ENCODE measurements at regions not wholly inside any gene's neighbourhood (a gene's known extent, or its start where the extent isn't known, plus 50 kb on each side); places are given as distances from the start of the nearest gene placed in this dataset.

GRCh38 chr3:17852217-17852616, 109.8 kb upstream of the TBC1D5 start:
- ATAC-seq (replicated peaks): peak; percentile 68 to 84
- Mint-ChIP-seq H3K27ac (no peak overlapping the region), H3K36me3 (no peaks in the 10 kb centered on the region), H3K4me3 (no peak overlapping the region), H3K27me3 (no peaks in the 10 kb centered on the region), H3K9me3 (no peaks in the 10 kb centered on the region), H3K4me1 (peaks cover 4 to 6% of the 10 kb centered on the region in 2 donors)
- DNase-seq: no peak

GRCh38 chr3:17850448-17850847, 108.0 kb upstream of the TBC1D5 start:
- Mint-ChIP-seq H3K27ac (no peak overlapping the region), H3K4me1 (peaks cover 4 to 6% of the 10 kb centered on the region in 2 donors), H3K27me3 (no peaks in the 10 kb centered on the region), H3K4me3 (no peak overlapping the region), H3K9me3 (no peaks in the 10 kb centered on the region), H3K36me3 (no peaks in the 10 kb centered on the region)
- DNase-seq (no peak), ATAC-seq (replicated peaks) (no peak)

GRCh38 chr3:17848102-17848501, 105.7 kb upstream of the TBC1D5 start:
- Mint-ChIP-seq H3K27me3 (no peaks in the 10 kb centered on the region), H3K27ac (no peak overlapping the region), H3K4me1 (peaks cover 4 to 6% of the 10 kb centered on the region in 2 donors), H3K4me3 (no peak overlapping the region), H3K36me3 (no peaks in the 10 kb centered on the region), H3K9me3 (no peaks in the 10 kb centered on the region)
- ATAC-seq (replicated peaks) (no peak), DNase-seq (no peak)

- no peak for ATAC-seq (replicated peaks)
- no peaks in the 10 kb centered on the region for H3K36me3 Mint-ChIP-seq
Measured at GRCh38 chr3:17847156-17847555, 104.7 kb upstream of the TBC1D5 start.

GRCh38 chr3:17846466-17846865, 104.0 kb upstream of the TBC1D5 start:
- ATAC-seq (replicated peaks) (no peak), DNase-seq (no peak)
- no peak overlapping the region for H3K27ac Mint-ChIP-seq
- no peaks in the 10 kb centered on the region for H3K27me3 Mint-ChIP-seq
- no peaks in the 10 kb centered on the region for H3K4me1 Mint-ChIP-seq
- no peak overlapping the region for H3K4me3 Mint-ChIP-seq
- no peaks in the 10 kb centered on the region for H3K9me3 Mint-ChIP-seq
- no peaks in the 10 kb centered on the region for H3K36me3 Mint-ChIP-seq

More at GRCh38 chr3:17847156-17847555, 104.7 kb upstream of the TBC1D5 start:
- no peak for DNase-seq
- H3K27me3 Mint-ChIP-seq: no peaks in the 10 kb centered on the region
- H3K9me3 Mint-ChIP-seq: no peaks in the 10 kb centered on the region
- no peak overlapping the region for H3K4me3 Mint-ChIP-seq
- H3K4me1 Mint-ChIP-seq: peaks cover 1 to 3% of the 10 kb centered on the region in 2 donors
- H3K27ac Mint-ChIP-seq: no peak overlapping the region

GRCh38 chr3:17845026-17845812, 102.8 kb upstream of the TBC1D5 start:
- no peak for DNase-seq
- no peaks in the 10 kb centered on the region for H3K27me3 Mint-ChIP-seq
- H3K4me3 Mint-ChIP-seq: no peak overlapping the region
- no peak overlapping the region for H3K27ac Mint-ChIP-seq
- H3K4me1 Mint-ChIP-seq: no peaks in the 10 kb centered on the region
- no peaks in the 10 kb centered on the region for H3K36me3 Mint-ChIP-seq
- no peaks in the 10 kb centered on the region for H3K9me3 Mint-ChIP-seq
- no peak for ATAC-seq (replicated peaks)

- no peak for DNase-seq
- no peak for ATAC-seq (replicated peaks)
- Mint-ChIP-seq H3K27ac (no peak overlapping the region), H3K4me3 (no peak overlapping the region), H3K4me1 (no peaks in the 10 kb centered on the region), H3K9me3 (no peaks in the 10 kb centered on the region), H3K27me3 (no peaks in the 10 kb centered on the region), H3K36me3 (no peaks in the 10 kb centered on the region)
Measured at GRCh38 chr3:17844236-17844635, 101.8 kb upstream of the TBC1D5 start.

- Mint-ChIP-seq H3K4me1 (no peaks in the 10 kb centered on the region), H3K9me3 (no peaks in the 10 kb centered on the region), H3K36me3 (no peaks in the 10 kb centered on the region), H3K27ac (no peak overlapping the region), H3K4me3 (no peak overlapping the region), H3K27me3 (no peaks in the 10 kb centered on the region)
- DNase-seq (peak; percentile 53), ATAC-seq (replicated peaks) (peak; percentile 87 to 90)
Measured at GRCh38 chr3:17841190-17841828, 98.9 kb upstream of the TBC1D5 start.

- Mint-ChIP-seq H3K36me3 (no peaks in the 10 kb centered on the region), H3K9me3 (no peaks in the 10 kb centered on the region), H3K27me3 (no peaks in the 10 kb centered on the region), H3K27ac (no peak overlapping the region), H3K4me1 (no peaks in the 10 kb centered on the region), H3K4me3 (no peak overlapping the region)
- DNase-seq: no peak
- ATAC-seq (replicated peaks): no peak
Measured at GRCh38 chr3:17840651-17841050, 98.2 kb upstream of the TBC1D5 start.

- H3K4me3 Mint-ChIP-seq: no peak overlapping the region
Measured at GRCh38 chr3:17840126-17840525, 97.7 kb upstream of the TBC1D5 start.

GRCh38 chr3:17836919-17837318, 94.5 kb upstream of the TBC1D5 start:
- Mint-ChIP-seq H3K4me3 (no peak overlapping the region), H3K4me1 (no peaks in the 10 kb centered on the region), H3K9me3 (no peaks in the 10 kb centered on the region), H3K27ac (no peak overlapping the region), H3K27me3 (no peaks in the 10 kb centered on the region), H3K36me3 (no peaks in the 10 kb centered on the region)
- ATAC-seq (replicated peaks) (no peak), DNase-seq (no peak)

More at GRCh38 chr3:17840126-17840525, 97.7 kb upstream of the TBC1D5 start:
- Mint-ChIP-seq H3K36me3 (no peaks in the 10 kb centered on the region), H3K27ac (no peak overlapping the region), H3K27me3 (no peaks in the 10 kb centered on the region), H3K4me1 (no peaks in the 10 kb centered on the region), H3K9me3 (no peaks in the 10 kb centered on the region)
- DNase-seq: no peak
- no peak for ATAC-seq (replicated peaks)

GRCh38 chr3:17836092-17836491, 93.7 kb upstream of the TBC1D5 start:
- H3K27ac Mint-ChIP-seq: no peak overlapping the region
- ATAC-seq (replicated peaks): no peak
- no peaks in the 10 kb centered on the region for H3K36me3 Mint-ChIP-seq
- H3K9me3 Mint-ChIP-seq: no peaks in the 10 kb centered on the region
- no peak overlapping the region for H3K4me3 Mint-ChIP-seq
- no peaks in the 10 kb centered on the region for H3K4me1 Mint-ChIP-seq
- no peaks in the 10 kb centered on the region for H3K27me3 Mint-ChIP-seq
- DNase-seq: no peak

GRCh38 chr3:17833786-17834559, 91.5 kb upstream of the TBC1D5 start:
- Mint-ChIP-seq H3K36me3 (no peaks in the 10 kb centered on the region), H3K4me3 (no peak overlapping the region), H3K9me3 (no peaks in the 10 kb centered on the region), H3K27ac (no peak overlapping the region), H3K4me1 (no peaks in the 10 kb centered on the region), H3K27me3 (no peaks in the 10 kb centered on the region)
- ATAC-seq (replicated peaks) (no peak), DNase-seq (no peak)

GRCh38 chr3:17832016-17832415, 89.6 kb upstream of the TBC1D5 start:
- no peaks in the 10 kb centered on the region for H3K9me3 Mint-ChIP-seq
- H3K27ac Mint-ChIP-seq: no peak overlapping the region
- ATAC-seq (replicated peaks) (no peak), DNase-seq (no peak)
- H3K4me1 Mint-ChIP-seq: no peaks in the 10 kb centered on the region
- H3K4me3 Mint-ChIP-seq: no peak overlapping the region
- no peaks in the 10 kb centered on the region for H3K36me3 Mint-ChIP-seq
- no peaks in the 10 kb centered on the region for H3K27me3 Mint-ChIP-seq

- H3K9me3 Mint-ChIP-seq: no peaks in the 10 kb centered on the region
- ATAC-seq (replicated peaks) (no peak), DNase-seq (no peak)
- H3K4me3 Mint-ChIP-seq: no peak overlapping the region
- no peak overlapping the region for H3K27ac Mint-ChIP-seq
- H3K27me3 Mint-ChIP-seq: no peaks in the 10 kb centered on the region
- no peaks in the 10 kb centered on the region for H3K4me1 Mint-ChIP-seq
- H3K36me3 Mint-ChIP-seq: no peaks in the 10 kb centered on the region
Measured at GRCh38 chr3:17831366-17831765, 88.9 kb upstream of the TBC1D5 start.

Data from stimulated activated naive B cell treated with anti-CD40 and anti-IgM and Interleukin-4, amounts not matched to agents 10 μg/mL and 1 μg/mL and 100 μg/mL, for 72 hours (primary cell).